NCI-H1417 (cell line): ENCODE measurements at regions not wholly inside any gene's neighbourhood (a gene's known extent, or its start where the extent isn't known, plus 50 kb on each side); places are given as distances from the start of the nearest gene placed in this dataset.

Source experiments
- DNase-seq, 3 experiments: peaks; one replicate each; lab custom pipeline; 2025; lab: John Stamatoyannopoulos, UW

DNA sequence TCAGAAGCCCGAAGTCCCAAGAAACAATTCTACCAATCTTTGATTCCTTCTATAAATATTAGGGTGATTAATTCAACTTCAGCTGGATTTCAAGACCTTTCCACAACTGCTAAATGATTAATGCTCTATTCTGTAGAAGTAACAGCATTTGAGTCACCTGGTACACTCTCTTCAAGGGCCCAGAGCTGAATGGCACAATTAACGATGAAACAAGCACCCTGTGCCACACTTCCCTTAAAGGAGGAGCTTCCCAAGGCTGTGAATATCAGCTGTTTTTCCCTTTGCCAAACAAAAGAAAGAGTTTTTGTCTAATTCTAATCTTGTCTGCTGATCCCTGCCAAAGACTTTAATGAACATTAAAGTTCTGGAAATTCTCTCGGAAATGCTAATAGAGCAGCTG, 56.0 kb downstream of the BOD1L2 start:
- no peak for DNase-seq

DNA sequence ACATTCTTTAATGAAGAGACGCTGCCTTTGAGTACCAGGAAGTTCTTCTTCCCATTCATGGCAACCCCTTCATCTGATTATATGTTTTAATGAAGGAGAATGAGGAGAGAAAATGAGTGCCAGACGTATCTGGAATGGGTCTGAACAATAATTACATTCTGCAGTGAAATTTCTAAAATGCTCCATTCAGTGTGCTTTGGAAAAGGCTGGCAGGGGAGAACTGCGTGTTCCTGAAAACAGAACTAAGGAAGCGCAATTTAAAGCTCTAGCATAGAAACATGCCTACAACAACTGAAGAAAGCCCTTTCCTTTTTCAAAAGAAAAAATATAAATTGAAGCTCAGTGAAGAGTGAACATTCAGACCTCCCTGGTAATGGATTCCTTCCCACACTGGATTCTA, 58.8 kb downstream of the BOD1L2 start:
- DNase-seq: no peak

DNA sequence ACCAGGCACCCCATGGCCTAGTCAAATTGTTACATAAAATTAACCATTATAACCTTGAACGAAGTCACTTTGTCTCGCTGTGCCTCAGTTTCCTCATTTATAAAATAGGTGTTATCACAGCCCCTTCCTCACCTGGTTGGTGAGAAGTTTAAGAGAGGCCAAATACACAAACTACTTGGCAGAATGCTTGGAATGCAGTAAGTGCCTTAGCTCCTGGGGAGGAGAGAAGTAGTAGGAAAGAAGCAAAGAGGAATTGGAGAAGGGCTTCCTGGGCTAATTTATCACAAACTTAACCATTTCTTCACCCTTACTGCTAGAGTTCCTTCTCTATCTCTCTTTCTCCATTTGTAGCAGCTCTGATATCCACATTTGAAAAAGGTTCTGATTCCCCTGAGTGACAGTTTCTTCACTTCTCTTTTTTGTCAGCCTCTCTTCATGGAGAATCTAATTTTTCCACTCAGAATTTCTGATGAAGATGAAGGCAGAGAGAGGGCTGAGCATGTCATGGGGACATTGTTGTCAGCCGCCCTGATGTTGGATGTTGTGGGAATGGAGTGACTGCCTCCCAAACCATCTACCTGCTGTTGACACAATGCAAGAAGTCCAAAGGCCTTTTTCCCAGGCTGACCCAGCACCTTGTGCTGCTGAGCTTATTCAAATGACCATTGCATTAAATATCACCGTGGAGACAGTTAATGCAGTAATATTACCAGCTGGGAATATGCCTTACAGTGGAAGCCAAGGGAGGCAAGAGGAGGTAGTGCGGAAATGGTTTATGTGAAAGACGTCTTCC, 60.4 kb downstream of the BOD1L2 start:
- peak in 2 of 3 experiments; percentile 47 to 70 for DNase-seq

DNA sequence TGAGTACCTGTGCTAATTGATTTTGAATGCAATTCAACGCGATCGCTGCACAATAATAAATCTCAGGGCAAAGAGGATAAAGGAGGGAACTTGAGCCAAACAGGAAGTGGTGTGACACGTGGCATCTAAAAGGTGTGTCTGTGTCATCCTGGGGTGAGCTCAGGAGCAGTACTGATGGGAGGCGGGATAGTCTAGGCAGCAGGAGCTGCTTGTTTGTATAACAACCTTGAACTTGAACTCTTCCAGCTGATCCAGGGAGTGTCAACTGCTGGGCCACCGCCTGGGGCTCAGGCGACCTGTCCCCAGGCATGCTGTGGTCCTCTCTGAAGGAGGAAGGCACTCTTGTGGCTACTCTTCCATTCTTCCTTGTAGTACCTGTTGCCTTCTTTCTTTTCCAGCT, 61.2 kb downstream of the BOD1L2 start:
- DNase-seq: peak; percentile 8 to 75 (median 48)

DNA sequence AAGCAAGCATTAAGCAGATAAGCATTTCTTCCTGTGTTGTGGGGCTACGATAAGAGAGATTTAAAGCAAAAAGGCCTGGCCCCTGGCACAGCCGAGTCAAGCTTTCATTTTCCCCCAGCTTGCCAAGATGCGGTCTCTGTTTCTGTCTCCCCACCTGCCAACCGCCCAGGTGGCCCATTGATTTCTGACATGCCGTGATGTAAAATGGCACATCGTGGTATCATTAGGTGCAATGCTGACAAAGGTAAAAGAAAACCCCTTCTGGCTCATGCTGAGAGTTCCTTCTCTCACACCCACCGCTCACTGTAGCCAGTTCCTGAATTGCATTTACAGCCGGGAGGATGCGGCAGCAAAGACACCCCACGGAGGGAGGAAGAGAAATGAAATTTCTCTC, 62.8 kb downstream of the BOD1L2 start:
- peak in 2 of 3 experiments; percentile 66 to 72 for DNase-seq

DNA sequence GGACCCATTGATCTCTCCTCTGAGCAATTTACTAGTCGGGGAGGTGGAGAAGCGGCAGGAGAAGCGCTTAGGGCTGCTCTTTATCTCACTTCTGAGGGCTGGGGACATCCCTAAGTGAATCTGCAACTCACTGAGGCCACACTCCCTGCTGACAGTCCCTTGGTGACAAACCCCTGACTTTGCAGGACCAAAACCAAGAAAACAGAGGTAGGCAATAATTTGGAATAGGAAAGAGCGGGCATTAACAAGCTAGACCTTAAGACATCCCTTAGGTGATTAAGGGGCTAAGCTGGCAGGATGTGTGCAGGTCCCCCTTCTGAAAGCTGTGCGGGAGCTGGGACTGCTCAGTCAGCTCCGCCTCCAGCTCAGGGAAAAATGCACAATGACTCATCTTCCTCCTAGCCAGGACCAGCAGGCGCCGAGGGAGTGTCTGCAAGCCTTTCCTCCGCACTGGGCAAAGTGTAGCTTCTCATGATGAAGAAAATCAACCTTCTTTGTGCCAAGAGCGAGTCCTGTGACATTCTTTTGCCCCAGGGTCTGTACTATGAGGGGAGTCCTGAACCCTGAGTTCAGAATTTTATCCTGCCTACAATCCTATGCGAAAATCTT, 63.3 kb downstream of the BOD1L2 start:
- DNase-seq: peak in 2 of 3 experiments; percentile 70 to 77

DNA sequence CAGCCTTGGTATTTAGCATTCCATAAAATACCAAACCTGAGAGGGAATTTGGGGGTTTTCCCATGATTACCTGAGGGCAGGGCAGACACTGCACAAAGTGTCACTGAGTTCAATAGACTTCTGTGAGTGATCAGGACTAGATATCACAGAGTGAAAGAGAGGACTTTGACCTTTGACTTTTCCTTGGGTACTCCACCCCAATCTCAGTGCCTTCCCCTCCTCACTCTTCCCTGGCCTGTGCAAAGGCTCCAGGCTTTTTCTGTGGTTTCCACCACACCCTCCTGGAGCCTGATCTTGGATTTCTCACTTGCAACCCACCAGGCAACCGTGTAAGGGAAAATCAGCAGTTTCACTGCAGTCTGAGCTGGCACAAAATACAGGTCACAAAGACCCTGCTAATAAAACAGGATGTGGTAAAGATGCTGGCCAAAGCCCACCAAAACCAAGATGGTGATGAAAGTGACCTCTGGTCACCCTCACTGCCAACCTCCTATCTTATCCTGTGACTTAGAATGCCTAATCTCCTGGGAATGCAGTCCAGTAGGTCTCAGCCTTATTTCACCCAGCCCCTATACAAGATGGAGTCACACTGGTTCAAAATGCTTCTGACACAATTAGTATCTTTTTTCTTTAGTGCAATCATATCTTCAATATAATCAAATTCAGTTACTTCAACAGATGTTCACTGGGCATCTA, 64.0 kb downstream of the BOD1L2 start:
- DNase-seq: no peak

DNA sequence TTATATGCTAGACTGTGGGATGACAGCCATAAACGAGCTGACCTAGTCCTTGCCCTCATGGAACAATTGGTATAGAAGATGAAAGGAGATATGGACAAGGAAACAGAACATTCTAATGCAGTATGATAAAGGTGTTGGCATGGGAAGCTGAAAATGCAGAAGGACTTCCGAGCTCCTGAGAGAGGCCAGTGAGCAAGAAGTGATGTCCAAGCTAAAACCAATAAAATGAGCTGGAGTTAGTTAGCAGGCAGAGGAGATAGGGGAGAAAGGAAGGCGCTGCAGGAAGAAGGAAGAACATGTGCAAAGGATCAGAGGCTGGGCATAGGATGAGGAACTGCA, 64.5 kb downstream of the BOD1L2 start:
- DNase-seq: no peak

DNA sequence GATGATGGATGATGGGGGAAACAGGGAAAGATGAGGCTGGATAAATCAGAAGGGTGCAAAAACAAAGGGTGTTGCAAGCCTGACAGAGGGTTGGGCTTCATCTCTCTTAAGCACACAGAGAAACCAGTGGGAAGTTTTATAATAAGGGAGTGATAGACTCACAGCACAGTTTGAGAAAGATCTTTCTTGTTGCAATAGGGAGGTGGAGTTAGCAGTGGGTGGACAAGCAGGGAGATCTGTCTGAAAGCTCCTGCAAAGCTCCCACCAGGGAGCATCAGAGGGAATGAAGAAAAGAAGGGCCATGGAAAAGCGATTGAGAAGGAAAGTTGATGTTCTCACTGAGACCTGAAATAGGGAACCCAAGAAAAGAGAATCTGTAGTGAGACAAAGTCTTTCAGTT, 64.9 kb downstream of the BOD1L2 start:
- no peak for DNase-seq

DNA sequence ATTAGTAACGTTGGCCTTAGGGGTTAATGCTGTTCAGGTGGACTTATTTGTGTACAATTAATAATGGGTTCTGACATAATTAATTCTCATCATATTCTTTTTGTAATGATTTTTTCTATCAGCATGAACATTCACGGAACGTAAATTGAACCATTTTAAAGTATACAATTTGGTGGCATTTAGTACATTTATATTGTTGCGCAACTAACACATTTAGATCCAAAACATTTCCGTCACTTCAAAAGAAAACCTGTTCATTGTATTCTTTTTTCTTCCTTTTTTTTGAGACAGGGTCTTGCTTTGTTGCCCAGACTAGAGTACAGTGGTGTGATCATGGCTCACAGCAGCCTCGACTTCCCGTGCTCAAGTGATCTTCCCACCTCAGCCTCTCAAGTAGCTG, 65.8 kb downstream of the BOD1L2 start:
- DNase-seq: no peak

DNA sequence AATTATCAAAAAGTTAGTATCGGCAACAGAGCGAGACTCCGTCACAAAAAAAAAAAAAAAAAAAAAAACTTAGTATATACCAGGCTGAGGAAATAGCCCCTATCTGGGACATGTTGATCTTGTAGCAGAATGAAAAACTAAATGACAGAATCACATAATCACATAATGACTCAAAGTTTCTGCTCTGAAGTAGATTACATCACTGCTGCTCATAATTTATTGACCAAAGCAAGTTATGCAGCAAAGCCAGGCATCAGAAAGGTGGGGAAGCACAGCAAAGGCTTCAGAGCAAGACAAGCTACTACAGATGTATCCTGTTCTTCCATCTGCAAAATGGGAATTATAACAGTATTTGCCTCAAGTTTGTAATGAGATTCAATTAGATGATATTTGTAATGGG, 68.1 kb downstream of the BOD1L2 start:
- DNase-seq: no peak

DNA sequence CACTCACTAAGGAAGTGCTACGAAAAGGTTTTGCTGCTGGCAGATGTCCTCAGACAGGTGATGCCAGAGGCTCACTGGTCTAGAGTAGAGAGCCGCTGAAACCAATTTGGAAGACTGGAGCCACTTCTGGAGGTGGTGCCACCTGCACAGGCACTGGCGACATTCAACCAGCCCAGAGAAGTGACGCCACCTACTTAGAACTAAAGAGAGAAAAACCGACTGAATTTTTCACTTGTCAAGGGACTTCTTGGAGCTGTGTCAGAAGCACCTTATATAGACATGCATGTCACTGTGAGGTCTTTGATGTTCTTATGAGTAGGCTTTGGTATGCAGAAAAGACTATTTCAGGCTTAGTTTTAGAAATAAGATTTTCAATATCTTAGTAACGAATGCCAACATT, 71.4 kb downstream of the BOD1L2 start:
- no peak for DNase-seq

DNA sequence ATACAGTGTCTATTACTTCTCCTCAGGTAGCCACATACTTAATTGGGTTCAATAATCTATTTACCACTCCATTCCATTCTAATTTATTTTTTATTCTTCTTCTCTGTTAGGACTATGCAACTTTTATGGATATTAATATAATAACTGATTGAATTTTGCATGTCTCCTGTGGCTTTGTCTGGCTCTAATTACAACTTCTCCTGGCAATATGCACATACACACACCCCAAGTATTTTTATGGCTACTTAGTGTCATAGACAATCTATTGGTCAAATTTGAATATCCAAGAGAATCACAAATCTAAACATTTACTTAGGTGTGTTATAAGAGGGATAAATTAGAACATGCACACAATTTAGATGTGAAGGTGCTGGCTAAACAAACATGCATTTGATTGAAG, 73.1 kb downstream of the BOD1L2 start:
- DNase-seq: no peak

DNA sequence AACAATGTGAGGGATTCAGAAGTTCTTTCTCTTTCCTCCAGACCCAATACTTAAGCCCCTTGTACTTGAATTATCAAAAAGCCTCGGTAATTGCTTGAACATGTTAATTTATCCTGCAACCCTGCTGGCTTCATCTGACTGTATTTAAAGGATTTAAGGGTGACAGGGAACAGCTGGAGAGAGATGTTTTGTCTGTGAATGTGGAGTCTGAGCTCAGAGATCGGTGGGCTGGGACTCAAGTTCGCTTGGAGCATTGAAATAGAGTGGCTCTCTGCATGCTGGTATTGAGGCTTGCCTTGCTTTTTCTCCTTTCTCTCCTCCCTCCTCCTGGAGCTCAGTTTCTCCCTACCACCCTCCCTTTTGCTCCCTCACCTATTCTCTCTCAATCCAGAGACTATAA, 73.6 kb downstream of the BOD1L2 start:
- DNase-seq: peak in 1 of 3 experiments; percentile 68

DNA sequence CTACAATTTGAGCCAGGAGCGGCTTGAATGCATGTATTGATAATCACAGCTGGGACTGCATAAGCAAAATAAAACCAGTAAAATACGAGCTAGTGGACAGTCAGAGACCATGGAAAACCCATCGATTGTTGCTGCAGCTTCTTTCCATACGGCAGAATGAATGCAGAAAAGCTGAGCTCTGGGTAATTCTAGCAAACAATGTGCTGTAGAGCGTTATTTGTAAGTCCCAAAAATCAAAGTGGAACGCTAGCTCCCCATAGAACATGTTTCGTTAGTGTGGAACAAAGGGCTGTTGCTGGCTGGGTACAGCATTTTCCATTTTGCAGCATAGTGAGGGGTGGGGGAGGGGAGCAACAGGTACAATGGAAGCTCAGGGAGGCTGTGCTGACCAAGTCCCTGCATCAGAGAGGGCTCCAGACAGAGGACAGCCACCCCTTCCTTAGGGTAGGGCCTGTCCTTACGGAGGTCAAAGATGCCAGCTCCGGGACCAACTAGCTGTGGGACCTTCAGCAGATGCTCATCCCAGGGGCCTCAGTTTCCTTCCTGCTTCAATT, 74.1 kb downstream of the BOD1L2 start:
- no peak for DNase-seq

DNA sequence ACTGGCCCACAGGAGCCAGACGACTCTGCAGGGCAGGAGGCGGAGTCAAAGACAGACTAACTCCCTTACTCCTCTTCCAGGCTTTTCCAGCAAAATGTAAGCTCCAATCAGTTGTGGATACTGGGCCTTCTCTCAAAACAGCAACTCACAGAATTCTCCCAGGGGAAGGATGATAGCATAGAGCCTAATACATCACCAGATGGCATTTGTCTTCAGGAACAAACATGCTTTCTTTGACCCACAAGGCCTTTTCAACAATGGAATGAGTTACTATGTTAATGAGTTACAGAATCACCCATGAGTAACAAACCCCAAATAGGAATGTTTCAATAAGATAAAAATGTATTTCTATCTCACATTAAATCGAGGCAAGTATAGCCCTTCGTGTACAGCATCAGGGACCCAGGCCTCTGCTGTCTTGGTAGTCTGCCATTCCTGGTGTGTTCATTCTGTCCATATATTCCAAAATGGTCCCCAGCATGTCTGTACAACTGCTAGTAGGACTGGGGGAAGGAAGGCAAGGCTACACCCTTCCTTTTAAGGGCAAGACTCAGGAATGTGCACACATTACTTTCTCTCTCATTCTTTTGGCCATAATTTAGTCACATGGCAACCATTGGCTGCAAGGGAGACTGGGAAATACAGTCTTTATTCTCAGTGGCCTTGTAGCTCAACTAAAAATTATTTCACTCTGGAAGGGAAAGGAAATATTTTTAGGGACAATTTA, 76.4 kb downstream of the BOD1L2 start:
- no peak for DNase-seq

DNA sequence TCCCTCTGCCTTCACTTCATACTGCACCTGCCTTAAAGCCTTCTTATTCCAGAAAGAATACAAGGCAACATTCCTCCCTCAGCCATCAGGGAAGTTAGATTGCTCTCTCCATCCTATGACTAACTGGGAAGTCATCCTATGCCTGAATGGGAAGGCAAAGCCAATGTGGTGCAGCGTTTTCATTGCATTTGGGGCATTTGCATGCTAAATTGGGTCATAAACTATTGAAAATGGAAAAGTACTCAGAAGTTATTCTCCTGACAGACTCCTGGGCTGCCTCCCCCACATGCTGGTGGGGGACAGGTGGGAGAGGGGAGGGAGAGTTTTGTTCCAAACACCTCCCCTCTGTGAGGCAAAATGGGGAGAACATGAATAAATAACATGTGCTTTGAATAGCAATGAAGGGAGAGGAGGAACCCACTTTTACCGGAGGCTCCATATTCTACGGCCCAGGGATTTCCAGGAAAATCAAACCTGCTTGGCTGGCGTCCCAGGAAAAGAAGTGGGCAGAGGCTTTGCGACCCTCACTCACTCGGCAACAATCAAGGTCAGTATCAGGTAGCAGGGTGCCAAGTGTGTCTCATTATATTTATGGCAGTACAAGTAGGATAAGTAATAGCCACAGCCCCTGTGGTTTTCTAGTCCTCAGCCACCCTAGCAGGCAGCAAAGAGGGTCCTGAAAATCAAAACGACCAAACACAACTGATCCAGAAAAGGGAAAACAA, 84.1 kb downstream of the BOD1L2 start:
- no peak for DNase-seq

DNA sequence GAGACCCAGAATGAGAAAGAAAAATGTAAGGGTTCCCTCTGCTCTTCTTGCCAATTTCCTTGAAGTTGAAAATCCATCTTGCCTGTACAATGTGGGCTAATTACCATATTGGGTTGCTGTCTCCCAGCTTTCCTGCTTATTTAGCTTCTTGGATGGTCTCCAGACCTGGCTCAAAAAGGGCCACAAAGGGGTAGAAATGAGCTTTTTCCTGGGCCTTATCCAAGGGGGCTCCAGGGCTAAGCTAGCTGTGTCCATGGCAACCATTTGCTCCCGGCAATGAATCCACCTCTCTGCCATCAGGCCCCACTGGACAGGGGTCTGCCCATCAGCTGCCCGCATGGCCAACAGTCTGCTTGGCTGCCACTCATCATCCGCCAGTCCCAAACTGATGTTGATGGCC, 85.0 kb downstream of the BOD1L2 start:
- DNase-seq: no peak

DNA sequence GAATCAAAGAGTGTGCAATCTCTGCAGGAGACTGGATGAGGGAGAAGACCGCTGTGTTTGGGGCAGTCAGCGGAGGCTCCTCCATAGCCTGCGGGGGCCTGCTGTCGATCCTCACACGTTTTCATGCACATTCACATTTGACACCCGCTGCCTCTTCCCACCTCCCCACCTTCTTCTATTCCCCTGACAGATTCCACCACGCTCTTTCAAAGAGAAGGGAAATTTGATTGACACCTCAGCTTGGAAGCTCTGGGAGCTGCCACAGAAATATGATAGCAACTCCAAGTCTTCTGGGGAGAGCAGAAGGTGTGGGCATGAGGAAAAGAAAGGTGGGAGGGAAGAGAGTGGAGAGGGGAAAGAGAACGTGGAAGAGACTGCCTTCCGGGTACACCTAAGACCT, 87.5 kb downstream of the BOD1L2 start:
- no peak for DNase-seq

DNA sequence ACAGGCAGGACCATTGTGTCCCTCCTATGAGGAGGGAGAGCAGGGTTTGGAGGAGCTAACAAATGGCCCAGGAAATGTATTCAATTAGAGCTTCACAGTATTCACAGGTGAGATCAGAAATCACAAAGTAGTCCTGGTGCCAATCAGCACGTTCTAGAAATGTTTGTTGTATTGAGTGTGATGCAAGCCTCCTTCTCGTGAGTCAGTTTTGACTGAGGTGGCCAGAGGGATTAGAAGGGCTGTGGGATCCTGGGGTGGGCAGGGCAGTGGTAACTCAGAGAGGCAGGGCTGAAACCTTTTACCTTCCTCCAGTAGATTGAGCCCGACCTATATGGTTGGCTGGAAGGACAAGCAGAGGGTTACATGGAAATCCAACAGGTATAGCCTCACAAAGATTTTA, 95.0 kb downstream of the BOD1L2 start:
- DNase-seq: no peak

DNA sequence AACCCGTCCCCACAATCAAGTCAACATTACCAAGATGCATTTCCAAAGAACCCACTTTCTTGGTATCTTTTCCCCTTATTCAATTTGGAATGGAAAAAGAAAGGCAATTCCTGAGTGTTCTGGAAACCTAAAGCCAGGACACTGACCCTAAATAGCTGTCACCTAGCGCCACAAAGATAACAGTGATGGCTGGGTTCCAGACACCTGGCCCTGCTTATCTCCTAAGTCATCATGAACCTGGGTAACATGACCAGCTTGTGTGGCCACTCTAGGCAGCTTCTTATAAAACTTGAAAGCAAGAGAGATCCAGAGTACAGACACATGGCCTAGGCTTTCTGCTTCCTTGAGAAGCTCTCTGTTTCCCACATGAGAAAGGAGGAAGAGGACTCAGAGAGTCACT, 95.4 kb downstream of the BOD1L2 start:
- DNase-seq: no peak
